H1 (cell line): ENCODE measurements at regions not wholly inside any gene's neighbourhood (a gene's known extent, or its start where the extent isn't known, plus 50 kb on each side); places are given as distances from the start of the nearest gene placed in this dataset.

Experiments used
- CTCF ChIA-PET: fragments of 300-600 bp; sonication (Branson Sonifier 250); formaldehyde crosslinking; loops from one replicate; lab custom pipeline; 2021; ENCODE audit not compliant: partially characterized antibody; lab: Charles Lee
- POLR2A ChIA-PET: fragments of 300-600 bp; sonication (Branson Sonifier 250); formaldehyde crosslinking; loops from one replicate; lab custom pipeline; 2021; ENCODE audit warnings: inconsistent platforms; ENCODE audit not compliant: partially characterized antibody; lab: Charles Lee
- DNase-seq, 2 experiments: peaks; one replicate each; pipeline versions ENCODE4 v3.0.0 to v3.0.0-alpha.2; 2010 to 2022; ENCODE audit warnings: low spot score in 2 of 2, low read depth in 1 of 2, mixed read lengths in 1 of 2
- FAIRE-seq: peaks from 2 replicates; lab custom pipeline; 2011; peaks lifted over from hg19 to GRCh38; lab: Jason Lieb, UNC
- H2AFZ ChIP-seq: 2 replicates; pipeline ENCODE4 v1.8.1; 2012; ENCODE audit warnings: low read length, inconsistent platforms
- H2AK5ac ChIP-seq: 2 replicates; pipeline ENCODE4 v1.6.1; 2013; ENCODE audit warnings: low read depth, low read length
- H2BK120ac ChIP-seq: replicated peaks from 2 replicates; pipeline ENCODE3; 2013; ENCODE audit warnings: low read depth, low read length, inconsistent platforms
- H2BK12ac ChIP-seq: 2 replicates; pipeline ENCODE4 v1.6.1; 2013; ENCODE audit warnings: low read depth, low read length
- H2BK15ac ChIP-seq: 2 replicates; pipeline ENCODE4 v1.6.1; 2013; ENCODE audit warnings: low read length
- H2BK20ac ChIP-seq: 2 replicates; pipeline ENCODE4 v1.6.1; 2013; ENCODE audit warnings: low read length
- H2BK5ac ChIP-seq: 2 replicates; pipeline ENCODE4 v1.6.1; 2013; ENCODE audit warnings: low read depth, low read length
- H3K14ac ChIP-seq: 2 replicates; pipeline ENCODE4 v1.6.1; 2013; ENCODE audit warnings: inconsistent platforms; ENCODE audit not compliant: insufficient read length
- H3K18ac ChIP-seq: 2 replicates; pipeline ENCODE4 v1.6.1; 2013; ENCODE audit warnings: low read length; ENCODE audit errors: extremely low read depth
- H3K23ac ChIP-seq: 2 replicates; pipeline ENCODE4 v1.6.1; 2013; ENCODE audit warnings: inconsistent platforms; ENCODE audit not compliant: insufficient read length
- H3K23me2 ChIP-seq: 2 replicates; pipeline ENCODE4 v1.6.1; 2013; ENCODE audit warnings: low read depth, low read length
- H3K27ac ChIP-seq: 2 replicates; pipeline ENCODE4 v1.6.1; 2011; ENCODE audit warnings: low read depth, low read length, inconsistent platforms
- H3K27me3 ChIP-seq, 4 experiments: replicated peaks in 1 of 4; 1 replicate in 1 of 4; 2 replicates in 3 of 4; pipeline versions ENCODE4 v1.6.1 to v1.8.1; 2011 to 2013; ENCODE audit warnings: low read length in 3 of 4, mild to moderate bottlenecking in 3 of 4, inconsistent platforms in 2 of 4, mixed read lengths in 2 of 4, moderate library complexity in 1 of 4; ENCODE audit not compliant: control insufficient read depth in 3 of 4, insufficient read depth in 3 of 4; ENCODE audit errors: extremely low read depth in 1 of 4
- H3K36me3 ChIP-seq, 4 experiments: 2 replicates each; pipeline versions ENCODE4 v1.6.1 to v1.8.1; 2011 to 2013; ENCODE audit warnings: mild to moderate bottlenecking in 4 of 4, low read length in 3 of 4, moderate library complexity in 2 of 4, control low read depth in 1 of 4, inconsistent platforms in 1 of 4; ENCODE audit not compliant: insufficient read depth in 4 of 4, control insufficient read depth in 2 of 4
- H3K4ac ChIP-seq: replicated peaks from 2 replicates; pipeline ENCODE3; 2013; ENCODE audit warnings: low read length, low read depth, mixed read lengths, inconsistent platforms; ENCODE audit not compliant: insufficient read length
- H3K4me1 ChIP-seq, 4 experiments: replicated peaks in 1 of 4; 1 replicate in 1 of 4; 2 replicates in 3 of 4; pipeline versions ENCODE4 v1.6.1 to v1.8.1; 2011 to 2013; ENCODE audit warnings: low read length in 3 of 4, inconsistent platforms in 2 of 4, mixed read lengths in 1 of 4; ENCODE audit not compliant: insufficient read depth in 4 of 4, control insufficient read depth in 3 of 4
- H3K4me2 ChIP-seq, 2 experiments: 2 replicates each; pipeline versions ENCODE4 v1.6.1 to v1.8.1; 2011 to 2013; ENCODE audit warnings: low read depth in 2 of 2, low read length in 2 of 2, control low read depth in 1 of 2, inconsistent platforms in 1 of 2, mild to moderate bottlenecking in 1 of 2; ENCODE audit not compliant: insufficient read depth in 1 of 2
- H3K4me3 ChIP-seq, 4 experiments: fragments of 200-600, 300-600 bp in 1 of 4; sonication (generic), shearing (Covaris generic), sonication (Bioruptor Twin) in 1 of 4; 2 replicates each; pipeline versions ENCODE4 v1.5.1 to v1.8.1; 2011 to 2016; ENCODE audit warnings: low read length in 4 of 4, low read depth in 3 of 4, control low read depth in 2 of 4, inconsistent platforms in 2 of 4, mild to moderate bottlenecking in 2 of 4, mixed read lengths in 1 of 4, moderate library complexity in 1 of 4; ENCODE audit not compliant: insufficient read depth in 2 of 4; ENCODE audit errors: extremely low read depth in 1 of 4
- H3K56ac ChIP-seq: replicated peaks from 2 replicates; pipeline ENCODE3; 2013; ENCODE audit warnings: low read depth, mild to moderate bottlenecking, mixed read lengths, low read length, inconsistent platforms; ENCODE audit not compliant: insufficient read length
- H3K79me1 ChIP-seq: 2 replicates; pipeline ENCODE4 v1.6.1; 2013; ENCODE audit warnings: low read depth, low read length, control low read depth
- H3K79me2 ChIP-seq, 2 experiments: 2 replicates each; pipeline versions ENCODE4 v1.6.1 to v1.8.1; 2012 to 2013; ENCODE audit warnings: low read length in 2 of 2, mild to moderate bottlenecking in 2 of 2, inconsistent platforms in 1 of 2; ENCODE audit not compliant: insufficient read depth in 2 of 2, control insufficient read depth in 1 of 2
- H3K9ac ChIP-seq, 4 experiments: replicated peaks in 1 of 4; 1 replicate in 1 of 4; 2 replicates in 3 of 4; pipeline versions ENCODE4 v1.6.1 to v1.8.1; 2011 to 2013; ENCODE audit warnings: low read depth in 3 of 4, low read length in 3 of 4, control low read depth in 2 of 4, mild to moderate bottlenecking in 2 of 4, moderate library complexity in 2 of 4, inconsistent platforms in 1 of 4; ENCODE audit errors: extremely low read depth in 1 of 4
- H3K9me3 ChIP-seq, 2 experiments: 2 replicates each; pipeline versions ENCODE4 v1.6.1 to v1.8.1; 2012 to 2013; ENCODE audit warnings: mild to moderate bottlenecking in 2 of 2, moderate library complexity in 2 of 2, control low read depth in 1 of 2, inconsistent platforms in 1 of 2, low read depth in 1 of 2, low read length in 1 of 2, mixed read lengths in 1 of 2; ENCODE audit not compliant: insufficient read depth in 2 of 2
- H4K20me1 ChIP-seq, 2 experiments: replicated peaks in 1 of 2; 2 replicates each; pipeline versions ENCODE3 to v1.8.1; 2011 to 2013; ENCODE audit warnings: inconsistent platforms in 2 of 2, low read length in 2 of 2, mild to moderate bottlenecking in 1 of 2; ENCODE audit not compliant: insufficient read depth in 2 of 2, control insufficient read depth in 1 of 2
- H4K5ac ChIP-seq: 2 replicates; pipeline ENCODE4 v1.6.1; 2013; ENCODE audit warnings: low read length, low read depth, mixed read lengths, inconsistent platforms; ENCODE audit not compliant: insufficient read length
- H4K8ac ChIP-seq: 2 replicates; pipeline ENCODE4 v1.8.0; 2013; ENCODE audit warnings: mild to moderate bottlenecking, moderate library complexity, low read length, inconsistent platforms; ENCODE audit not compliant: insufficient read depth; ENCODE audit errors: extremely low read depth
- H4K91ac ChIP-seq: replicated peaks from 2 replicates; pipeline ENCODE3; 2013; ENCODE audit warnings: low read length, mixed read lengths, inconsistent platforms; ENCODE audit not compliant: insufficient read length
- GABPA ChIP-seq: IDR thresholded peaks from 2 replicates; pipeline ENCODE4 v1.6.1; 2011; ENCODE audit warnings: mild to moderate bottlenecking, low read length, moderate library complexity, borderline replicate concordance; ENCODE audit not compliant: insufficient read depth
- GTF2F1 ChIP-seq: IDR thresholded peaks from 2 replicates; pipeline ENCODE4 v1.6.1; 2012; ENCODE audit warnings: low read depth, low read length, improper control_type of control experiment, borderline replicate concordance
- MAFK ChIP-seq: IDR thresholded peaks from 2 replicates; pipeline ENCODE4 v1.6.1; 2012; ENCODE audit warnings: low read depth, mild to moderate bottlenecking, improper control_type of control experiment, low read length
- RNF2 ChIP-seq: fragments of 200-900, 300-1000 bp; sonication (generic); IDR thresholded peaks from 2 replicates; pipeline ENCODE4 v1.7.1; 2016; ENCODE audit warnings: borderline replicate concordance, low read depth, mild to moderate bottlenecking, antibody characterized with exemption, low read length; ENCODE audit not compliant: poor library complexity, severe bottlenecking; ENCODE audit errors: missing control alignments
- RXRA ChIP-seq: IDR thresholded peaks from 2 replicates; pipeline ENCODE4 v1.6.1; 2011; ENCODE audit warnings: low read depth, mild to moderate bottlenecking, low read length, moderate library complexity; ENCODE audit not compliant: insufficient read depth
- SIX5 ChIP-seq: IDR thresholded peaks from 2 replicates; pipeline ENCODE4 v1.6.1; 2011; ENCODE audit warnings: mild to moderate bottlenecking, low read depth, low read length
- SP4 ChIP-seq: IDR thresholded peaks from 2 replicates; pipeline ENCODE4 v1.6.1; 2012; ENCODE audit warnings: low read length, inconsistent platforms
- ZNF274 ChIP-seq: IDR thresholded peaks from 2 replicates; pipeline ENCODE4 v1.7.0; 2012; ENCODE audit warnings: low read length, borderline replicate concordance; ENCODE audit errors: extremely low read depth
- WGBS, 2 experiments: shearing (Covaris generic) in 1 of 2; methylation state at CpG; one replicate each; pipeline versions ENCODE4 v1.1.6 to v1.1.7; 2013 to 2015; ENCODE audit warnings: low lambda C conversion rate in 2 of 2, mixed read lengths in 2 of 2, inconsistent platforms in 1 of 2, low coverage in 1 of 2, missing lambda C conversion rate in 1 of 2; ENCODE audit not compliant: insufficient replicate concordance in 2 of 2, insufficient coverage in 1 of 2, insufficient read length in 1 of 2; ENCODE audit errors: extremely low coverage in 1 of 2, missing lambda C conversion rate in 1 of 2; 5-methylcytosine and 5-hydroxymethylcytosine counted together

DNA sequence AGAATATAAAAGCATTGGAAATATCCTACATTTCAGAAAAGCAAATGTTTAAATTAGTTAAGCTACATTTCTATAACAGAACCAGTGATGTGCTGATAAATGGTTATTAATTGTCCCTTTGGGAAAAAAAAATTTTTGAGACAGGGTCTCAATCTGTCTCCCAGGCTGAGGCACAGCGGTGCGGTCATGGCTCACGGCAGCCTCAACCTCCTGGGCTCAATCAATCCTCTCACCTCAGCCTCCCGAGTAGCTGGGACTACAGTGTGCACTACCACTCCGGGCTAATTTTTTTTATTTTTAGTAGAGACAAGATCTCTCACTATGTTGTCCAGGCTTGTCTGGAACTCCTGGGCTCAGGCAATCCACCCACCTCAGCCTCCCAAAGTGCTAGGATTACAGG lies 194.8 kb upstream of the SALL3 start:
- POLR2A ChIA-PET: no interaction called here

More for the DNA sequence above, 194.8 kb upstream of the SALL3 start:
- no peak overlapping the region for H2BK5ac ChIP-seq
- TF ChIP-seq SP4: no peak
- TF ChIP-seq GTF2F1: no peak
- no peak for TF ChIP-seq RNF2
- no peak for TF ChIP-seq GABPA
- TF ChIP-seq MAFK: no peak
- no peak for TF ChIP-seq RXRA
- no peak for TF ChIP-seq ZNF274
- no peak for TF ChIP-seq SIX5
- no peak overlapping the region for H3K4ac ChIP-seq
- no peak overlapping the region for H3K56ac ChIP-seq
- H3K18ac ChIP-seq: no peak overlapping the region
- H3K14ac ChIP-seq: no peak overlapping the region
- H4K8ac ChIP-seq: no peak overlapping the region
- H2BK15ac ChIP-seq: no peak overlapping the region
- H3K9ac ChIP-seq: no peak overlapping the region
- DNase-seq (no peak), FAIRE-seq (no peak)
- H3K23ac ChIP-seq: no peak overlapping the region
- H4K91ac ChIP-seq: no peak overlapping the region
- no peak overlapping the region for H3K4me2 ChIP-seq
- no peak overlapping the region for H2AK5ac ChIP-seq
- H3K27me3 ChIP-seq: no peaks in the 10 kb centered on the region; a peak in 1 of 7 replicates
- H3K79me1 ChIP-seq: no peaks in the 10 kb centered on the region
- no peaks in the 10 kb centered on the region for H4K20me1 ChIP-seq
- CTCF ChIA-PET: interaction anchor here (1.4 kb wide), 1 partner anchor 13 kb away, joined by 4 read pairs; no protein-coding TSS in a partner anchor
- no peak overlapping the region for H2AFZ ChIP-seq
- peaks cover 0 to 5% (median 0%) of the 10 kb centered on the region in 4 experiments; a peak in 1 of 7 replicates for H3K4me1 ChIP-seq
- H3K4me3 ChIP-seq: no peak overlapping the region
- 97% methylated on average over 5 of the region's 5 CpGs; no CpG with 5 or more reads in 1 of the 2 experiments for WGBS, 2 experiments
- no peak overlapping the region for H4K5ac ChIP-seq
- no peaks in the 10 kb centered on the region for H3K23me2 ChIP-seq
- no peak overlapping the region for H2BK12ac ChIP-seq
- H3K9me3 ChIP-seq: no peaks in the 10 kb centered on the region
- no peak overlapping the region for H3K27ac ChIP-seq
- no peaks in the 10 kb centered on the region for H3K36me3 ChIP-seq
- no peaks in the 10 kb centered on the region for H3K79me2 ChIP-seq
- no peak overlapping the region for H2BK120ac ChIP-seq
- H2BK20ac ChIP-seq: no peak overlapping the region
